ENCODE measurements at regions not wholly inside any gene's neighbourhood (a gene's known extent, or its start where the extent isn't known, plus 50 kb on each side); places are given as distances from the start of the nearest gene placed in this dataset.
"Not testable (repeated sequence)": the region's sequence is repeated elsewhere in the genome, so short reads cannot be mapped to it uniquely, and the experiment has no call there.

DNA sequence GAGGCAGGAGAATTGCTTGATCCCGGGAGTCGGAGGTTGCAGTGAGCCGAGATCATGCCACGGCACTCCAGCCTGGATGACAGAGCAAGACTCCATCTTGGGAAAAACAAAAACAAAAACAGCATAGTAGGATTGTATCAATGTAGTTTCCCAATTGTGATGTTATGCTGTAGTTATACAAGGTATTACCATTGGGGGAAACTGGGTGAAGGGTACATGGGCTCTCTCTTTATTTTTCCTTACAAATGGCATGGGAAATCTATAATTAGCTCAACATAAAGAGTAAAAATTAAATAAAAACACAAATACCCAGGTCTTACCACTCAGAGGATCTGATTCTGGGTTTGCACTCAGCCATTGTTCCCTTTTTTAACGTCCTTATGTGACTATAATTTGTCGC lies 107.9 kb downstream of the KATNIP start:
- no peak overlapping the region for H3K27ac ChIP-seq (ENCODE audit: low read length)
- H3K4me1 ChIP-seq (ENCODE audit: control insufficient read depth, insufficient read depth, low read length), result no peaks in the 10 kb centered on the region
- no peak overlapping the region for H3K4me3 ChIP-seq (ENCODE audit: low read length in 2 of 2)
- no peaks in the 10 kb centered on the region for H3K9me3 ChIP-seq (ENCODE audit: control insufficient read depth in 2 of 2, low read length in 2 of 2)
- no peaks in the 10 kb centered on the region for H3K36me3 ChIP-seq (ENCODE audit: control insufficient read depth in 2 of 2, insufficient read depth in 2 of 2, low read length in 2 of 2)
- no peaks in the 10 kb centered on the region for H3K27me3 ChIP-seq (ENCODE audit: control insufficient read depth in 1 of 2, insufficient read depth in 2 of 2, low read length in 2 of 2)
- H3K9ac ChIP-seq (ENCODE audit: low read length in 2 of 2), result no peak overlapping the region

DNA sequence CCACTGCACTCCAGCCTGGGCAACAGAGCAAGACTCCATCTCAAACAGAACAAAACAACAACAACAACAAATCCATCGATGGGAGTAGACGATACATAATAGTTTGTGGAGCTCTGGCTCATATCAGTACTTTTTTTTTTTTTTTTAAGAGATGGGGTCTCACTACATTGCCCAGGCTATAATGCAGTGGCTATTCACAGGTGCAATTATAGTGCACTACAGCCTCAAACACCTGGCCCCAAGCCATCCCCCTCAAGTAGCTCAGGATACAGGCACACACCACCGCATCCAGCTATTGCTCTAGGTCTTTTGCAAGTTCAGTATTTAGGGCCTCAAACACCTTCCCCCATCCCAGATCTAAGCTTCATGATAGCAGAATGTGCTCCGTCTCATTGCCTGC lies 110.6 kb downstream of the KATNIP start:
- Histone ChIP-seq H3K27me3 (ENCODE audit: control insufficient read depth in 1 of 2, insufficient read depth in 2 of 2, low read length in 2 of 2) (no peaks in the 10 kb centered on the region), H3K27ac (ENCODE audit: low read length) (no peak overlapping the region), H3K4me1 (ENCODE audit: control insufficient read depth, insufficient read depth, low read length) (no peaks in the 10 kb centered on the region), H3K9me3 (ENCODE audit: control insufficient read depth in 2 of 2, low read length in 2 of 2) (no peaks in the 10 kb centered on the region), H3K36me3 (ENCODE audit: control insufficient read depth in 2 of 2, insufficient read depth in 2 of 2, low read length in 2 of 2) (peaks cover 0 to 3% of the 10 kb centered on the region in 2 donors), H3K4me3 (ENCODE audit: low read length in 2 of 2) (no peak overlapping the region), H3K9ac (ENCODE audit: low read length in 2 of 2) (no peak overlapping the region)

DNA sequence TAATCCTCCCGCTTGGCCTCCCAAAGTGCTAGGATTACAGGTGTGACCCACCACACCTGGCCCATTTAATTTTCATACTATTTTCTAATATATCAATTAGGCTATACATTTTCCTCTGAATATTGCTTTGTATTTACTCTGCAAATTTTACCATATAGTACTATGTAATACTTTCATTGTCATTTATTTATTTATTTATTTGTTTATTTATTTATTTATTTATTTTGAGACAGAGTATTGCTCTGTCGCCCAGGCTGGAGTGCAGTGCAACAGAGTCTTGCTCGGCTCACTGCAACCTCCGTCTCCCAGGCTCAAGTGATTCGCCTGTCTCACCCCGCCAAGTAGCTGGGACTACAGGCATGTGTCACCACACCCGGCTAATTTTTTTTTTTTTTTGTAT lies 113.3 kb downstream of the KATNIP start:
- not testable (repeated sequence) for H3K27me3 ChIP-seq (ENCODE audit: control insufficient read depth in 1 of 2, insufficient read depth in 2 of 2, low read length in 2 of 2); H3K9ac ChIP-seq (ENCODE audit: low read length in 2 of 2); H3K4me3 ChIP-seq (ENCODE audit: low read length in 2 of 2); H3K27ac ChIP-seq (ENCODE audit: low read length); H3K9me3 ChIP-seq (ENCODE audit: control insufficient read depth in 2 of 2, low read length in 2 of 2); H3K4me1 ChIP-seq (ENCODE audit: control insufficient read depth, insufficient read depth, low read length); H3K36me3 ChIP-seq (ENCODE audit: control insufficient read depth in 2 of 2, insufficient read depth in 2 of 2, low read length in 2 of 2)

DNA sequence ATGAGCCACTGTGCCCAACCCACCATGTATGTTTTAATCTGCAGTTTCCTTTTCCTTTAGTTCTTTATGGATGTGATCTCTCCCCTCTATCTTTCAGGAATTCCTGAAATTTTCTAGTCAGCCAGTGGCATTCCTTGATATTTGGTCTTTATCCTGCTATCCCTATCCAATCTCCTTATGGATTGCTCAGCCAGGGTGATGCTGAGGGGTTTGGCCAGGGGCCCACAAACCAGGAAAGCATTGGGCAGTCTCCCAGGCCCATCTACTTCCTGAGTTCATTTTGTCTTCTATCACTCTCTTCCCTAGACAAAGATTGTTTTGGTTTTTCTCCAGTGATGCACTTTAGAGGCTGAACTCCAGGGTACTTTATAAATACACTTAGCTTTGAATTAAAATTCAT lies 115.9 kb downstream of the KATNIP start:
- Histone ChIP-seq H3K27me3 (ENCODE audit: control insufficient read depth in 1 of 2, insufficient read depth in 2 of 2, low read length in 2 of 2) (no peaks in the 10 kb centered on the region), H3K36me3 (ENCODE audit: control insufficient read depth in 2 of 2, insufficient read depth in 2 of 2, low read length in 2 of 2) (peaks cover 0 to 3% of the 10 kb centered on the region in 2 donors), H3K9ac (ENCODE audit: low read length in 2 of 2) (no peak overlapping the region), H3K27ac (ENCODE audit: low read length) (no peak overlapping the region), H3K9me3 (ENCODE audit: control insufficient read depth in 2 of 2, low read length in 2 of 2) (no peaks in the 10 kb centered on the region), H3K4me1 (ENCODE audit: control insufficient read depth, insufficient read depth, low read length) (no peaks in the 10 kb centered on the region), H3K4me3 (ENCODE audit: low read length in 2 of 2) (no peak overlapping the region)

DNA sequence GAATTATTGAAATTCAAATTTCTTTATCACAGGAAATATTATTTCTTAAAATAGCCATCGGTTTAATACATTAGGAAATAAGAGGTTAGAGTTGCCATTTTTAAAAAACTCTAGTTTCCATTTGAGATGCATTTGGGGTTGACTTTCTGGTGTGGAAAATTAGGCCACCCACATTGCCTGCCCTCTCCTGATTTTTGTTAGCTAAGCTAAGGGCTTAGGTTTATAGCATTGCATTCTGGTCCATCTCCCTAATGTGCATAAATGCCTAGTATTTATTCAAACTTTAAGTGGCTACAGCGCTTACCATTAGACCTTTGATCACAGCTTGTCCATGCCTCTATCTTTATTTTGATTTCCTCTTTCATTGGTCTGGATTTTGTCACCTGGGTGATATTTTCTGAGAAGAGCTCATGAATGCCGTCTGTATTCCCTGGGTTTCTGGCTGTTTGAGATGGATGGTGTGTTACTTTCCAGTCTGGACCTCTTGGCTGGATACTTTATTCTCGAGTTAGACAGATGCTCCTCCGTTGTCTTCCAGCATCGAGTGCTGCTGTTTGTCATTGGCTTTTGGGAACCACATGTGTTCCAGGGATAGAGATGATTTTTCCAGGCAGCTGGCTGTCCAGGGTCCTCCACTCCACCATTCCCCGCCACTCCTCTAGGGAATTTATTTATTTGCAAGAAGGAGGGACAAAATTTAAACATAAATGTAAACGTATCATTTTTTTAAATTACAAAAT lies 120.3 kb downstream of the KATNIP start:
- no peaks in the 10 kb centered on the region for H3K9me3 ChIP-seq (ENCODE audit: control insufficient read depth in 2 of 2, low read length in 2 of 2)
- no peaks in the 10 kb centered on the region for H3K36me3 ChIP-seq (ENCODE audit: control insufficient read depth in 2 of 2, insufficient read depth in 2 of 2, low read length in 2 of 2)
- H3K4me3 ChIP-seq (ENCODE audit: low read length in 2 of 2), result no peak overlapping the region
- no peak overlapping the region for H3K9ac ChIP-seq (ENCODE audit: low read length in 2 of 2)
- H3K4me1 ChIP-seq (ENCODE audit: control insufficient read depth, insufficient read depth, low read length), result no peaks in the 10 kb centered on the region
- H3K27ac ChIP-seq (ENCODE audit: low read length), result no peak overlapping the region
- no peaks in the 10 kb centered on the region for H3K27me3 ChIP-seq (ENCODE audit: control insufficient read depth in 1 of 2, insufficient read depth in 2 of 2, low read length in 2 of 2)

DNA sequence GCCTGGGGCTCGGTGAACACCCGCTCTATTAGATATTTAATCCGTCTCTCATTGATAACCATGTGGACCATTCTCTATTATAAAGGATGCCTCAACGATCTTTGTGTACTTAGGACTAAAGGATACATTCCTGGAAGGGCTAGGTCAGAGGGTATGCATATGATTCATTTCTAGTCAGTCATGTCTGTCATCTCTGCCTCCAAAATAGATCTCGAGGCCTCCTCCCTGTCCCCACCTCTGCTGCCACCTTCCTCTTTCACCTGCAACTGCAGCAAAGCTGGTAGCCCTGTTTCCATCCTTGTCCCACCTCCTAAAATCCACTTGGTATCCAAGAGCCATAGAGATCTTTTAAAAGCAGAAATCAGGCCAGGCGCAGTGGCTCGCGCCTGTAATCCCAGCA lies 121.5 kb downstream of the KATNIP start:
- Histone ChIP-seq H3K9me3 (ENCODE audit: control insufficient read depth in 2 of 2, low read length in 2 of 2) (no peaks in the 10 kb centered on the region), H3K4me3 (ENCODE audit: low read length in 2 of 2) (no peak overlapping the region), H3K4me1 (ENCODE audit: control insufficient read depth, insufficient read depth, low read length) (no peaks in the 10 kb centered on the region), H3K36me3 (ENCODE audit: control insufficient read depth in 2 of 2, insufficient read depth in 2 of 2, low read length in 2 of 2) (no peaks in the 10 kb centered on the region), H3K27me3 (ENCODE audit: control insufficient read depth in 1 of 2, insufficient read depth in 2 of 2, low read length in 2 of 2) (no peaks in the 10 kb centered on the region), H3K27ac (ENCODE audit: low read length) (no peak overlapping the region), H3K9ac (ENCODE audit: low read length in 2 of 2) (no peak overlapping the region)

DNA sequence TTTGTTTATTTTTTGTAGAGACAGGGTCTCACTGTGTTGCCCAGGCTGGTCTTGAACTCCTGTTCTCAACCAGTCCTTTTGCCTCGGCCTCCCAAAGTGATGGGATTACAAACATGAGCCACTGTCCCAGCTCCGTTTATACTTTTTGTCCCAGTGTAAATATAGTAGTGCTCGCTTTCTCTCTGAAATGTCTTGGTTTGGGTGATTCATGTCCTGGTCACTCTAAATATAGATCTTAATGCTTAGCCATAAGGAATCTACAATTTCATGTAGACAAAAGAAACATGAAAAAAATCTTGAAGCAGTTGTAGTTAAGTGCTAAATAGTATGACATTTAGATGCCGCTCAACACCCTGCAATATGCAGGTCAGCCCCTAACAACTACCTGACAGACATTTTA lies 126.9 kb downstream of the KATNIP start:
- no peaks in the 10 kb centered on the region for H3K27me3 ChIP-seq (ENCODE audit: control insufficient read depth in 1 of 2, insufficient read depth in 2 of 2, low read length in 2 of 2)
- H3K4me3 ChIP-seq (ENCODE audit: low read length in 2 of 2), result no peak overlapping the region
- H3K36me3 ChIP-seq (ENCODE audit: control insufficient read depth in 2 of 2, insufficient read depth in 2 of 2, low read length in 2 of 2), result peaks cover 17 to 21% of the 10 kb centered on the region in 2 donors
- no peaks in the 10 kb centered on the region for H3K4me1 ChIP-seq (ENCODE audit: control insufficient read depth, insufficient read depth, low read length)
- no peak overlapping the region for H3K9ac ChIP-seq (ENCODE audit: low read length in 2 of 2)
- H3K9me3 ChIP-seq (ENCODE audit: control insufficient read depth in 2 of 2, low read length in 2 of 2), result no peaks in the 10 kb centered on the region
- no peak overlapping the region for H3K27ac ChIP-seq (ENCODE audit: low read length)

DNA sequence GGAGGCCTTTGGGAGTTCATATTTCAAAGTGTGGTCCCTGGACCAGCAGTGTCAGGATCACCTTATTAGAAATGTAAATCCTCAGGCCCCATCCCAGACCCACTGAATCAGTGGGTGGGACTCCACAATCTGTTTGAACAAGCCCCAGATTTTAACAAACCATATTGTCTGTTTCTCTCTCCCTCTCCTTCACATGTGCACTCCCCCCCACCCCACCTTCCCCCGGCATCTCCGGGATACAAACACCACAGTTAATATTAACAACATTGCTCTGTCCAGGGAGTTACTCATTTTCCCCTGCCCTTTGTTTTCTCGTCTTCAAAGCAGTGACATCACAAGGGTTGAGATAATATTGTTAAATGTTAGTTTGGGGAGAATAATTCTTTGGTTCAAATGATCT lies 127.3 kb downstream of the KATNIP start:
- Histone ChIP-seq H3K9me3 (ENCODE audit: control insufficient read depth in 2 of 2, low read length in 2 of 2) (no peaks in the 10 kb centered on the region), H3K27me3 (ENCODE audit: control insufficient read depth in 1 of 2, insufficient read depth in 2 of 2, low read length in 2 of 2) (no peaks in the 10 kb centered on the region), H3K9ac (ENCODE audit: low read length in 2 of 2) (no peak overlapping the region), H3K4me3 (ENCODE audit: low read length in 2 of 2) (no peak overlapping the region), H3K36me3 (ENCODE audit: control insufficient read depth in 2 of 2, insufficient read depth in 2 of 2, low read length in 2 of 2) (peaks cover 17 to 22% of the 10 kb centered on the region in 2 donors), H3K27ac (ENCODE audit: low read length) (no peak overlapping the region), H3K4me1 (ENCODE audit: control insufficient read depth, insufficient read depth, low read length) (no peaks in the 10 kb centered on the region)

DNA sequence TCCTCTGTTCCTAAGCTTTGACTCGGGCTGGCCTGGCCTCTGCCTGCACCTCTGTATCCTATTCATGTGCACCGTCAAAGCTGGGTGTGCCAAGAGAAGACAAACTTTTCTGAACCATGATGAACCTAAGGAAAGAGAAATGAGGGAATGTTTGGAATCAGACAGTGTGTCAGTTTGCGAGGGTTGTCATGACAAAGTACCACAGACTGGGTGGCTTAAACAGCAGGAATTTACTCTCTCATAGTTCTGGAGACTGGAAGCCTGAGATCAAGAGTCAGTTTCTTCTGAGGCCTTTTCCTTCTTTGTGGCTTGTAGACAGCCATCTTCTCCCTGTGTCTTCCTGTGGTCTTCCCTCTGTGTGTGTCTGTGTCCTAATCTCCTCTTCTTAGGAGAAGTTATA lies 129.0 kb downstream of the KATNIP start:
- no peak overlapping the region for H3K27ac ChIP-seq (ENCODE audit: low read length)
- H3K36me3 ChIP-seq (ENCODE audit: control insufficient read depth in 2 of 2, insufficient read depth in 2 of 2, low read length in 2 of 2), result peaks cover 17 to 30% of the 10 kb centered on the region in 2 donors
- H3K27me3 ChIP-seq (ENCODE audit: control insufficient read depth in 1 of 2, insufficient read depth in 2 of 2, low read length in 2 of 2), result no peaks in the 10 kb centered on the region
- H3K4me3 ChIP-seq (ENCODE audit: low read length in 2 of 2), result no peak overlapping the region
- H3K4me1 ChIP-seq (ENCODE audit: control insufficient read depth, insufficient read depth, low read length), result no peaks in the 10 kb centered on the region
- no peaks in the 10 kb centered on the region for H3K9me3 ChIP-seq (ENCODE audit: control insufficient read depth in 2 of 2, low read length in 2 of 2)
- no peak overlapping the region for H3K9ac ChIP-seq (ENCODE audit: low read length in 2 of 2)

DNA sequence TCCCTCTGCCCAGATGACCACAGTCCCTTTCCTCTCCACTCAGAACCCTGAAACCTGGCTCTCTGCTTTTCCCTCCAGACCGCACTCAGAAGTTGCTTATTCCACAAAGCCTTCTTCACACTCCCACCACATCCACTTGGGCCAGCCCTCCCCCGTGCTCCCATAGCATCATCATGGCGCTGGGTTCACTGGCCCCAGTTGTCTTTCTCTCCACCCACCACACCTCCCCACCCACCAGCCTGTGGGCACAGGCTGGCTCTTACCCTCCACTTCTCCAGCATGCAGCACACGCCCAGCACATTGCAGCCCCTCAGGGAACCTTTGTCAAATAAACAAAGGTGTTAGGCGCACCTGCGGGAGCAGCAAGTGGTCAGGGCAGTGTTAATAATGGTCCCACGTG lies 130.0 kb downstream of the KATNIP start:
- Histone ChIP-seq H3K4me1 (ENCODE audit: control insufficient read depth, insufficient read depth, low read length) (no peaks in the 10 kb centered on the region), H3K27ac (ENCODE audit: low read length) (no peak overlapping the region), H3K27me3 (ENCODE audit: control insufficient read depth in 1 of 2, insufficient read depth in 2 of 2, low read length in 2 of 2) (no peaks in the 10 kb centered on the region), H3K9me3 (ENCODE audit: control insufficient read depth in 2 of 2, low read length in 2 of 2) (no peaks in the 10 kb centered on the region), H3K9ac (ENCODE audit: low read length in 2 of 2) (no peak overlapping the region), H3K36me3 (ENCODE audit: control insufficient read depth in 2 of 2, insufficient read depth in 2 of 2, low read length in 2 of 2) (peaks cover 17 to 30% of the 10 kb centered on the region in 2 donors), H3K4me3 (ENCODE audit: low read length in 2 of 2) (no peak overlapping the region)

DNA sequence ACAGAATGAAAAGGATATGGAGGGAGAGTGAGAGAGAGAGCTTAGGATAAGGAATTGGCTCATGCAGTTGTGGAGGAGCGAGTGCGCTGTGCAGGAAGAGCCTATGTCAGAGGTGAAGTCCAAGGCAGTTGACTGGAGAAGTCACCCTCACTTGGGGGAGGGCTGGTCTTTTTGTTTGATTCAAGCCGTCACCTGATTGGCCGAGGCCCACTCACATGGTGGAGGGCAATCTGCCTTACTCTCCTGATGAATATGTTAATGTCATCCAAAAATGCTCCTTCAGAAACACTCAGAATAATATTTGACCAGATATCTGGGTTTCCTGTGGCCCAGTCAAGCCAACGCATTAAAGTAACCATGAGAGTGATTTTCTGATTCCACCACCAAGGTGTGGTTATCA lies 131.7 kb downstream of the KATNIP start:
- no peak overlapping the region for H3K27ac ChIP-seq (ENCODE audit: low read length)
- no peaks in the 10 kb centered on the region for H3K27me3 ChIP-seq (ENCODE audit: control insufficient read depth in 1 of 2, insufficient read depth in 2 of 2, low read length in 2 of 2)
- H3K4me3 ChIP-seq (ENCODE audit: low read length in 2 of 2), result no peak overlapping the region
- H3K9me3 ChIP-seq (ENCODE audit: control insufficient read depth in 2 of 2, low read length in 2 of 2), result no peaks in the 10 kb centered on the region
- no peak overlapping the region for H3K9ac ChIP-seq (ENCODE audit: low read length in 2 of 2)
- H3K36me3 ChIP-seq (ENCODE audit: control insufficient read depth in 2 of 2, insufficient read depth in 2 of 2, low read length in 2 of 2), result peaks cover 17 to 30% of the 10 kb centered on the region in 2 donors
- H3K4me1 ChIP-seq (ENCODE audit: control insufficient read depth, insufficient read depth, low read length), result no peaks in the 10 kb centered on the region
